ENCODE measurements at regions not wholly inside any gene's neighbourhood (a gene's known extent, or its start where the extent isn't known, plus 50 kb on each side); places are given as distances from the start of the nearest gene placed in this dataset.

DNA sequence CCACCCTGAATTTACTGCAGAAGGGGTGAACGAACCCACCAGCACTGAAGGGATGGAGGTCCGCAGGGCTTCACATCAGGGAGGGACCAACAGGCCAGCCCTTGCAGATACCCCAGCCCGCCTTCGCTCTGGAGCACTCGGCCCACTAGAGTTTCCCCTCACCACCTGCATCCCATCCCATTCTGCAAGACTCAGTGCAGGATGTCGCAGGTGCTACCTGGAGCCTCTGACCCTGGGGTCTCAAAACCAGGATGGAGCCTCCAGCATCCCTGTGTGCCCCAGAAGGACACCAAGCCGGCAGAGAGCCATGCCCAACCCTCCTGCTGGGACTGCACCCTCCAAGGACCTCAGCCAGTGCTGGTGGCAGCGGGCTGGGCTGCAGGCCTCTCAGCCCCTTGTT is 57.6 kb upstream of the ADRA2C start:
- no peak for DNase-seq (ENCODE audit: extremely low spot score)

DNA sequence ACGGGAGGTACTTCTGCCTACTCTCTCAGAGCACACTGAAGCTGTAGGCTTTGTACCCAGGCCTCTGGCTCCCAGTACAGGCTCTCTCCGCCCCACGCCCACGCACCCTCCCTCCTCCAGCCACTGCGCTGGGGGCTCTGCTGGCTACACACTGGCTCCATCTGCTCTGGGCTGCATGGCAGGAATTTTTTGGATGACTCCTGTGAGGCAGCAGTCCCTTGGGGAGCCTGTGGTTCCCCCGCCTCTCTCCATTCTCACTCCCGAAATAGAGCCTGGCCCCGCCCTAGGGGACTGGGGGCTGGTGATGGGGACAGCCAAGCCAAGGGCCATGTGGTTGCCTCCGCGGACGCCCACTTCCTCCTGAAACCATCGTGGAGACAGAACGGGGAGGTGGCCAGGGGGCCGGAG is 58.1 kb upstream of the ADRA2C start:
- no peak for DNase-seq (ENCODE audit: extremely low spot score)
- 50% methylated on average over 14 of the region's 14 CpGs for WGBS
- Histone ChIP-seq H3K27ac (ENCODE audit: low read depth) (no peak overlapping the region), H3K4me3 (ENCODE audit: low read depth, low read length) (no peak overlapping the region), H3K4me1 (ENCODE audit: insufficient read depth) (no peaks in the 10 kb centered on the region), H3K36me3 (ENCODE audit: insufficient read depth) (no peaks in the 10 kb centered on the region)

More for the DNA sequence above, 57.6 kb upstream of the ADRA2C start:
- WGBS = 93% methylated on average over 8 of the region's 8 CpGs
- H3K27ac ChIP-seq (ENCODE audit: low read depth) = no peak overlapping the region
- no peaks in the 10 kb centered on the region for H3K4me1 ChIP-seq (ENCODE audit: insufficient read depth)
- no peaks in the 10 kb centered on the region for H3K36me3 ChIP-seq (ENCODE audit: insufficient read depth)
- no peak overlapping the region for H3K4me3 ChIP-seq (ENCODE audit: low read depth, low read length)

DNA sequence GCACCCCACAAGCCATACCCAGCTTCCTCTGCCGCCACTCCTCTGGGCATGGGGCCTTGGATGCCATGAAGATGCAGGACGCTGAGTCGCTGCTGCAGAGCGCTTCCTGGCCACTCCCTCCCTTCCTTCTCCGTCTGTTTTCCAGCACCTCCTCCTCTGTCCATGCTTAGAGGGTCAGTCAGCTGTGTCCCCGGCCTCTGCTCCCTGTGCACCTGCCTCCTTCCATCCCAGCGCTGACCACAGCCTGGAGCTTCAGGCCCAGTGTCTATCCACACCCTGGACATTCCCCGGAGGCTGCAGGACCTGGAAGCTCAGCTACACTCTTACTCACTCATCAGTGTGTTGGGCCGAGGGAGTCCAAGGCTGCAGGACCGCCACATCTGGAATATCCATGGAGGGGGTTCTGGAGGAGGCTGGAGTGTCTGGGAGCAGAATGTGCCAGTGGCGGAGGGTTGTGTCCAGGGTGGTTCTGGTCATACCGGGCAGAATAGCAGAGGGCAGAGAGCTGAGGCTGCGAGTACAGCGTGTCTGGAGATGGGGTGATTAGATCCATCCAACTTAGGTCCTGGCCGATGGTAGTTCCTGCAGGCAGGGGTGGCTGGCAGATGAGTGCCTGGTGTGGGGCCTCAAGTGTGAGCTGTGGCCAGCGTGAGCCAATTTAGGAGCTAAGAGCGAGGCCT is 58.6 kb upstream of the ADRA2C start:
- H3K36me3 ChIP-seq (ENCODE audit: insufficient read depth) = no peaks in the 10 kb centered on the region
- DNase-seq (ENCODE audit: extremely low spot score) = no peak
- H3K27ac ChIP-seq (ENCODE audit: low read depth) = no peak overlapping the region
- H3K4me1 ChIP-seq (ENCODE audit: insufficient read depth) = no peaks in the 10 kb centered on the region
- no peak overlapping the region for H3K4me3 ChIP-seq (ENCODE audit: low read depth, low read length)
- WGBS = 76% methylated on average over 17 of the region's 17 CpGs

DNA sequence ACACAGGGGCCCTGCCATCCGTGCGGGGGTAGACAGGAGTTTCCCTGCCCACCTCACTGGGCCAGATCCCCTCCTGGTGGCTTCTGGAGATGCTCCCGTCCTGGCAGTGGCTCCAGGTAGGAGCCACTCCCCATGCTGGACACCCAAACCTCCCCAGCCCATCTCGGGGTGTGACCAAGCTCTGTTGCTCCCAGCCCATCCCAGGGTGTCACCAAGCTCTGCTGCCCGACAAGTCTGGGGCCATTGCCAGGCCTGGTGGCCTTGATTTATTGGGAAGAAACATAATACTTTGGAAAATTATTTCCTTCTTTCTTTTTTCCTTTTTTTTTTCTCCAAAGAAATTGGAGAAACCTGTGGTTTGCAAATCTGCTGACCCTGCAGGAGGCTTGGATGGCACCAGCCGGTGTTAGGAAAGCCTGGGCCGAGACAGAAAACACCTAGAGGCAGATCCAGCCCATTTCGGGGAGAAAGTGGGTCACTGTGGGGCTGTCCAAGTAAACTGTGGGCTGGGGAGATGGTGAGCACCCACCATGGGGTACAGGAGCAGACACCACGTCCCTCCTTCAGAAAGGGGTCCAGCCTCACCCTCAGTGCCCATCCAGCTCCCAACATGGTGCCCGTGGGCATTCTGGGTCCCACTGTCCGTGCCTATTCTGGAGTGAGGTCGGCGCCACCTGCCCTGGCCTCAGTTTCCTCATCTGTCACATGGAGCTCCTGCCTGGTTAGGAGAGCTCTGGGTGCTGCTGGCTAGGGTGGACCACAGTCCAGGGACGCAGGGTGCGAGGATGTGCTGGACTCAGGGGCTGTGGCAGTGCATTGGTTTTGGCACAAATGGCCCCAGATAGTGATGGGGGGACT is 59.4 kb upstream of the ADRA2C start:
- Histone ChIP-seq H3K27ac (ENCODE audit: low read depth) (no peak overlapping the region), H3K36me3 (ENCODE audit: insufficient read depth) (no peaks in the 10 kb centered on the region), H3K4me1 (ENCODE audit: insufficient read depth) (no peaks in the 10 kb centered on the region), H3K4me3 (ENCODE audit: low read depth, low read length) (no peak overlapping the region)
- 87% methylated on average over 15 of the region's 15 CpGs for WGBS
- DNase-seq (ENCODE audit: extremely low spot score) = no peak

DNA sequence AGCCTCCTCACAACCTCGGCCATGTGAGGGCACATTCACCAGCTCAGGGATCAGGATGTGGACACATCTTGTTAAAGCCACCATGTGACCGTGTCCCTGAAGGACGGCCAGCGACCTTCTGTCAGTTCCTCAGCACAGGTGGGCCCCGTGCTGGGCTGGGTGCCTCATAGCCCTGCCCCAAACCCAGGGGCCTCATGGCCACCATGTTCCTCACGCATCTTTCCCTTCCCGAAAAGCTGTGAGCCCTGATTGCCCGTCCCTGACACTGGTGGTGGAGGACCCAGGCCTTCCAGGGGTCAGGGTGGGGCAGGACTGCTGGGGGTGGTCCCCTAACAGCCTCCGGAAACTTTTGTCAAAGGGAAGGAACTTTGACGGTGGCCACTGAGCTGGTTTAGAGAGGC is 60.1 kb upstream of the ADRA2C start:
- Histone ChIP-seq H3K36me3 (ENCODE audit: insufficient read depth) (no peaks in the 10 kb centered on the region), H3K4me1 (ENCODE audit: insufficient read depth) (no peaks in the 10 kb centered on the region), H3K27ac (ENCODE audit: low read depth) (no peak overlapping the region), H3K4me3 (ENCODE audit: low read depth, low read length) (no peak overlapping the region)
- 86% methylated on average over 10 of the region's 10 CpGs for WGBS
- no peak for DNase-seq (ENCODE audit: extremely low spot score)

DNA sequence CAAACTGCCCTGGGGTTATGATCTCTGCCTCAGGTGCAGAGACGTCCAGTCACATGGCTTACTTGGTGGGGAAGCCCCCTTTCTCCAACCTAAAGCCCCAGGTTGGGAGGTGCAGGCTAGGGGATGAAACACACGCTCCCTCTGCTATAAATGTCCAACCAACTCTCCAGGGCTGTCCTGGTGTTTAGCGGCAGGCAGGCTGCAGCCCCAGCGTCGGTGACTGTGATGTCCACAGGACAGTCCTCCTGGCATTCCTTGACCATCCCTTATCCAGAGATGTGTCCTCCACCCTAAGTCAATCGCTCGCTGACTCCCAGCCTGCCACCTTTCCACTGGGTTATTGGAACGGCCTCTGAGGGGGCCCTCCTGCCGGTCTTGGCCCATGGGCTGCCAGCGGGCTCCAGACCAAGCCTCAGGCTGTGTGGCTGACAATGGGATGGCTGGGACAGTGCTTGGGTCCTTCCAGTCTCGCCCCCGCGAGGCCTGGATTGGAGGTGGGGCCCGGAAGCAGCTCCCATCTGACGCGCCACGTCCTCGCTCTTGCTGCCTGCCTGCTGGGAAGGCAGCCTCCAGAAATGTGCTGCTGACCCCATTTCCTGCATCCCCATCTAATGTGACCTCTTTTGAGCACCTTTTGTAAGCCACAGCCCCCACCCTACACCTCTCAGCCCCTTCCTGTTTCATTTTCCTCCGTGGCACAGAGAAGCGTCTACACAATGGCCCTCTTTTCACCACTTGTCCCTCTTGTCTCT is 60.8 kb upstream of the ADRA2C start:
- WGBS = 80% methylated on average over 20 of the region's 20 CpGs
- no peak for DNase-seq (ENCODE audit: extremely low spot score)
- Histone ChIP-seq H3K4me3 (ENCODE audit: low read depth, low read length) (no peak overlapping the region), H3K27ac (ENCODE audit: low read depth) (no peak overlapping the region), H3K4me1 (ENCODE audit: insufficient read depth) (no peaks in the 10 kb centered on the region), H3K36me3 (ENCODE audit: insufficient read depth) (no peaks in the 10 kb centered on the region)

DNA sequence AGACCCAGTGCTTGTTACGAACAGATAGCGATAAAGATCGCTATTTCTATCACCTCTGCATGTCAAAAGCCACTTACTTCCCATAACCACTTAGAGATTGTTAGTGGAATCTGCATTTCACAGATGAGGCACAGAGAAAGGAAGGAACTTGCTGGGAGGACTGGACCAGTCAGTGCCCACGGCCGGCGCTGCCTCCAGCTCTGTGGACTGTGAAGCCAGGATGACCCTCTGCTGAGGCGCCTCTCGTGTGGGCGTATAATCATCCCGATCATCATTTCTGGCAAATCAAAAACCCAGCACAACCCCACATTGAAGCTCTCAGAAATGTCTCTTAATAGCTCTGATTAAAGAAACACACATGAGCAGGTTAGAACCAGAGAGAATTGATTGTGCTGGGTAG is 61.5 kb upstream of the ADRA2C start:
- H3K27ac ChIP-seq (ENCODE audit: low read depth) = no peak overlapping the region
- no peaks in the 10 kb centered on the region for H3K4me1 ChIP-seq (ENCODE audit: insufficient read depth)
- H3K4me3 ChIP-seq (ENCODE audit: low read depth, low read length) = no peak overlapping the region
- no peaks in the 10 kb centered on the region for H3K36me3 ChIP-seq (ENCODE audit: insufficient read depth)
- WGBS = 79% methylated on average over 10 of the region's 10 CpGs
- DNase-seq (ENCODE audit: extremely low spot score) = no peak

DNA sequence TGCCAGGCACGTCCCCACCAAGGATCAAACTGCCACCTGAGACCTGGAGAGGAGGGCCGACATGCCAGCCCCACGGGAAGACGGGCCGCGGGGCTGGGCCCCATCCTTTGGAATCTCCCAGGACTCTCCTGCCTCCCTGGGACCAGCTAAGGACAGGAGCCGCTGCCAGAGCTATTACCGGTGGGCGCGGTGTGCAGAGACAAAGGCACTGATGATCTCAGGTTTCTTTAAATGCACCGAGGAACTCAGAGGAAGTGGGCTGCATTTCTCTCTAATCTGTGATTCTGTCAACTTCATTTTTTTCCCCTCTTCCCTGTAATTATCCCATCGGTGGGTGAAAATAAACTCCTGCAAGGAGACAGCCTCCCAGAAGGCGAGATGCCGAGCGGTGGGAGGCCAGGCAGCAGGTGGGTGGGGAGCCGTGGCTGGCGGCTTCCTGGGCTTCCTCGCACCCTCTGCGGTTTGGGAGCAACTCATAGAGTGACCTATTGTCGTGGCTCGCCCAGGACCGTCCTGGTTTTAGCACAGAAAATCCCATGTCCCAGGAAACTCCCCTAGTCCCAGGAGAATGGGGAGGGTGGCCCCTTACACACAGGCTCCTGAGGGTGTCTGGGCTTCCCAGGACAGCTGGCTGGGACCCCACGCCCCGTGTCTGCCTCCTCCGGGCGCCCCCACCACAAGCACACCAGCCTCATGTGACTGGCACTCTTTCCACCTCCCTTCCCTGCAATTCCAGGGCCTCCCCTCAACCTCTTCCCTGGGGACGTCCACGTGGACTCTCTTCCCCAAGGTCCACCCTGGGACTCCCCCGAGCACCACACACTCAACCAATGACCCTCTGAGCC is 62.3 kb upstream of the ADRA2C start:
- Histone ChIP-seq H3K4me1 (ENCODE audit: insufficient read depth) (no peaks in the 10 kb centered on the region), H3K36me3 (ENCODE audit: insufficient read depth) (no peaks in the 10 kb centered on the region), H3K4me3 (ENCODE audit: low read depth, low read length) (no peak overlapping the region), H3K27ac (ENCODE audit: low read depth) (no peak overlapping the region)
- WGBS = 30% methylated on average over 29 of the region's 29 CpGs
- no peak for DNase-seq (ENCODE audit: extremely low spot score)

DNA sequence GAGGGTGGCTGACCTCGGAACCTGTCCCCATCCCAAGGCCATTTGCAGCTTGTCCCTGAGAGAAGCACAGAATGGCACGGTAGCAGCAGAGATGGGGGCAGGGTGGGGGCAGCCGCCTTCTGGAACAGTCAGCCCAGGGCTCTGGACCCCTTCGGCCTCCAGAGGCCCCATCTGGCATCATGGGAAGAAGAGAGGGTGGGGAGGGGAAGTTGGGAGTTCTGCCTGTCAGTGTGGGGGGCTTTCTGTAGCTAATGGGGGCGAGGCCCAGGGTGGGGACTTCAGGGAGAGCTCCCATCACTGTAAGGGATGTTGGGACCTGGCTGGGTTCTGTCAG is 62.9 kb upstream of the ADRA2C start:
- Histone ChIP-seq H3K4me1 (ENCODE audit: insufficient read depth) (no peaks in the 10 kb centered on the region), H3K4me3 (ENCODE audit: low read depth, low read length) (no peak overlapping the region), H3K36me3 (ENCODE audit: insufficient read depth) (no peaks in the 10 kb centered on the region), H3K27ac (ENCODE audit: low read depth) (no peak overlapping the region)
- 29% methylated on average over 5 of the region's 5 CpGs for WGBS
- no peak for DNase-seq (ENCODE audit: extremely low spot score)

DNA sequence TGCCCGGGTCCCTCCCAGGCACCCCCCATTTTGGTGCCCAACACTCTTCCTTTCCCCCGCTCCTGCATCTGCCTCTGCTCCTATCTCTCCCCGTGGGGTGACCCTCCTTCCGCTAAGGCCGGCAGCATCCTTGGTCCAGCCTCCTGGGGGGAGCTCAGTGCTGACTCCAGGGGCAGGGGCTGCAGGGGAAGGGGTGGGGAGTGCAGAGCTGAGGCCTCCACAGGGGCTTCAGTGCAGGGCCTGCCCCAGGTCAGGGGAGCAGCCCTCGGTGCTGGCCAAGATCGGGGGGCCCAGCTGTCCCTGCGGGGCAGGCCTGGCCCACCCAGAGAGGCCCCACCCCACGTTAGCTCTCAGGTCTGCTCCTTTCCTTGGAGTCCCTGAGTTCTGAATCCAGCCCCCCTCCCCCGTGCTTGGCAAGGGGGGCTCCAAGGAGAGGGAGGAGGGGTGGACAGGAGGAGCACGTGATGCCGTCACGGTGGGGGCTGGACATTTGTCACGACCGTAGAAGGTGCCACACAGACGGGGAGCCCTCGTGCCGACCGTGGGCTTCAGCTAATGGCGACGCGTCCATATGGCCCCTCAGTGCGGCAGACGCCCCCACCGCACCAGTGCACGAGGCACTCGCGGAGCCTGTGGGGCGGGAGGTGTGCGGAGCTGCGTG is 63.5 kb upstream of the ADRA2C start:
- Histone ChIP-seq H3K4me3 (ENCODE audit: low read depth, low read length) (no peak overlapping the region), H3K36me3 (ENCODE audit: insufficient read depth) (no peaks in the 10 kb centered on the region), H3K27ac (ENCODE audit: low read depth) (no peak overlapping the region), H3K4me1 (ENCODE audit: insufficient read depth) (no peaks in the 10 kb centered on the region)
- 42% methylated on average over 31 of the region's 31 CpGs for WGBS
- no peak for DNase-seq (ENCODE audit: extremely low spot score)

DNA sequence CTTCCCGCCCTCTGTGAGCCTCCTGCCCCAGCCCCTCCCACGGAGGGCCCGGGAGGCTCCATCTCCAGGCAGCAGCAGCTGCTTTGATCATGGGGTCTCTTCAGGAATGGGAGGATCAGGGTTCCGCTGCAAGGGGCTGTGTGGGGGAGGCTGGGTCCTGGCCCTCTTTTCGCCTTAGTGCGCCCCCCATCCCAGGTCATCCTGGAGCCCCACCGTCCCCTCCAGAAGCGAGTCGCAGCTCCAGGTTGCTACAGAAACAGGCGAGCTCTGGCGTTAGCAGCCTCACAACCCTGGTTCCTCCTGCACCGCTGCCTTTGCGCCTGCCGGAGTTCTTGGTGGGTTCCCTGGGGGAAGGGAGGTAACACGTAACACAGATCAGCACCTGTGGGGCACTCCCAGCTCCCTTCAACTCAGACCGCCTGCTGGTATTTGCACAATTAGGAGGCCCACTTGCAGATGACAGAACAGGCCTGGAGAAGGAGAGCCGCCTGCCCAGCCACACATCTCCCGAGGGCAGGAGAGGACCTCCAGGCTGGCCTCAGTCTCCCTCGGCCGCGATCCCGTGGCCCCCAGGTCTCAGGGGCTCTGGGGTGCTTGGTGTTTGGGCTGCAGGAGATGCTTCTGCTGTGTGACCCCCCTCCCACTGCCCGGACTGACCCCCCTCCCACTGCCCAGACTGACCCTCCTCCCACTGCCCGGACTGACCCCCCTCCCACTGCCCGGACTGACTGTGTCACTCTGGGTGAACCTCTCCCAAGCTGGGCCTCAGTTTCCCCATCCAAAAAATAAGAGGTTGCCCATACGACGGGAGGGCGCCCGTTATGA is 64.2 kb upstream of the ADRA2C start:
- DNase-seq (ENCODE audit: extremely low spot score) = no peak
- Histone ChIP-seq H3K4me1 (ENCODE audit: insufficient read depth) (no peaks in the 10 kb centered on the region), H3K4me3 (ENCODE audit: low read depth, low read length) (no peak overlapping the region), H3K27ac (ENCODE audit: low read depth) (no peak overlapping the region), H3K36me3 (ENCODE audit: insufficient read depth) (no peaks in the 10 kb centered on the region)
- 63% methylated on average over 29 of the region's 29 CpGs for WGBS

DNA sequence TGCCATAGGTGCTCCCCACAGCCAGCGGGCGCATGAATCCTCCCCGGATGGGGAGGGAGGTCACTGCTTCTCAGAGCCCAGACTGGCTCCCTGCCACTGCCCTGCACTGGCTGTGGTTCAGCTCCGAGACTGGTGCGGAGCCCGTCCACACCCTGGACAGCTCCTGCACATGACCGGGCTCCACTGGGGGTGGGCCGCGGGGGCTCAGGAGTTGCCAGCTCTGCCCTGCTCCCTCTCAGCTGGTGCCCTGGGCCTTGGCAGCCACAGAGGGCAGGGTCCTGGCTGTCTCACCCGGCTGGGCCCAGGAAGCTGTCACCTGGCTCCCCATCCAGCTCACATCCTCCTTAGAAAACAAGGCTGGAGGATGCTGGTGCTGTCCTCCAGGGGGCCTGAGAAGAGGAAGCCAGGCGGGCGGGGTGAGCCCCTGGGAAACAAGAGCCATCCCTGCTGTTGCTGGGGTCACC is 64.9 kb upstream of the ADRA2C start:
- H3K27ac ChIP-seq (ENCODE audit: low read depth) = no peak overlapping the region

More for the DNA sequence above, 64.9 kb upstream of the ADRA2C start:
- Histone ChIP-seq H3K36me3 (ENCODE audit: insufficient read depth) (no peaks in the 10 kb centered on the region), H3K4me3 (ENCODE audit: low read depth, low read length) (no peak overlapping the region), H3K4me1 (ENCODE audit: insufficient read depth) (no peaks in the 10 kb centered on the region)
- WGBS = 53% methylated on average over 12 of the region's 12 CpGs
- no peak for DNase-seq (ENCODE audit: extremely low spot score)

Measured in urinary bladder (tissue), 3 donors.